ENCODE measurements at regions not wholly inside any gene's neighbourhood (a gene's known extent, or its start where the extent isn't known, plus 50 kb on each side); places are given as distances from the start of the nearest gene placed in this dataset.

DNA sequence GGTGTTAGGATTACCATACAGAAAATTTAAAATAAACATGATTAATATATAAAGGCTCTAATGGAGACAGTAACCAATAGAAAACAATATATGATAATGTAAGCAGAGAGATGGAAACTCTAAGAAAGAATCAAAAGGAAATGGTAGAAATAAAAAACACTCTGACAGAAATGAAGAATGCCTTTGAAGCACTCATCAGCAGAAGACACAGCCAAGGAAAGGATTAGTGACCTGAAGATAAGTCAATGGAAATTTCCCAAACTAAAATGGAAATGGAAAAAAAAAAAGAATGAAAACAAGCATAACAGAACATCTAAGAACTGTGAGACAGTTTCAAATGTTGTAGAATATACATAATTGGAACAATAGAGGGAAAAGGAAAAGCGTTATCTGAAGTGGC, 302.6 kb downstream of the DRD1 start:
- intact Hi-C loops (cut with DNase I) = no loop called here
- ATAC-seq (no peak), DNase-seq (ENCODE audit: missing footprints) (no peak)

DNA sequence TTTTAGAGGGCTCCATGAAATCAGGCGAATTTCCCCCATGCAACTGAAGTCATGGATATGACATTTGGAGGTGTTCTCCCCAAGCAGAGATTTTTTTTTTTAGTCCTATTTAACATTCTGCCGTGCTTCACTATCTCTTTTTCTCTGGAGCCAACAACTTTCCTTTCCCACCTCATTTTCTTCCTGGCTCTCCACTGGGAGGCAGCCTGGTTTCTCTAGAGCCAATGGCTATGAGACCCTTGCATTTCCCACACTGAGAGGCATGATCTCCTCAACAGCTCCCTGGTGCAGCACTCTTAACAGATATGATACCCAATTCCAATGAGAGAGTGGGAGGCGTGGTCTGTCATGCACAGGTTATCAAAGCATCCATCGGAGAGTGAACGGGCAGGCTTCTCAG, 310.8 kb downstream of the DRD1 start:
- ATAC-seq = no peak

DNA sequence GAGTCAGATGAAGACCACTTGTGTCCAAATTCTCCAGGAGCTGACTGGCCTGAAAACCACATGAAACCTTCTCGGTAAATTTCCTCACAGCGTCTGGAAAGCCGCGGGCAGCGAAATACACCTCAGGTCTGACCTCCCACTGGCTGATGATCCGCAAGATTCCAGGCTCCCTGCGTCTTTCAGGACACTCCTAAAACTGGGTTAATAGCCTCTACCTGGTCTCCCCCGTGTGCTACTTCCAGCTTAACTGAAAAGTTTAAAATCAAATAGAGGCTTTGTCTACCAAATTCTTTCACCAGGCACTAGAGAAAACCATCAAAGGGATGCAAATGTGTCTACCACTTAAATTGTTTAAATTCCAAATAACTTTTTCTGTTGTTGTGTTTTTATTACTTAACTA, 312.6 kb downstream of the DRD1 start:
- DNase-seq (ENCODE audit: missing footprints) (no peak), ATAC-seq (no peak)
- intact Hi-C loops (cut with DNase I) = no loop called here

More for the DNA sequence above, 310.8 kb downstream of the DRD1 start:
- no peak for DNase-seq (ENCODE audit: missing footprints)
- intact Hi-C loops (cut with DNase I) = no loop called here

DNA sequence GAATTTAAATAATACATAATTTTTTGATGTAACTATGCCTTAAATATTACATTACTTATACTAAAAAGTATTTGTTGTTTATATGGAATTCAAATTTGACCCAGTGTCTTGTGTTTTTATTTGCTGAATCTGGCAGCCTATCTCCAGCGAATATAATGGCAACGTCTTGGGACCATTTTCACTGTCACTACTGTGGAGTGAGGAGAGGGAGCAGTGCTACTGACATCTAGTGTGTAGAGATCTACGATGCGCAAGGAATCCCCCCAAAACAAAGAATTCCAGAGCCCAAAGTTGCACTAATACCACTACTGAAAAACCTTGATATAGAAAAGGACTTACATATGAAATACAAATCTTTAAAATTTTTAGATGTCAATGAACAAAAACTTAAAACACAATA, 314.4 kb downstream of the DRD1 start:
- intact Hi-C loops (cut with DNase I) = no loop called here
- DNase-seq (ENCODE audit: missing footprints) (no peak), ATAC-seq (no peak)

DNA sequence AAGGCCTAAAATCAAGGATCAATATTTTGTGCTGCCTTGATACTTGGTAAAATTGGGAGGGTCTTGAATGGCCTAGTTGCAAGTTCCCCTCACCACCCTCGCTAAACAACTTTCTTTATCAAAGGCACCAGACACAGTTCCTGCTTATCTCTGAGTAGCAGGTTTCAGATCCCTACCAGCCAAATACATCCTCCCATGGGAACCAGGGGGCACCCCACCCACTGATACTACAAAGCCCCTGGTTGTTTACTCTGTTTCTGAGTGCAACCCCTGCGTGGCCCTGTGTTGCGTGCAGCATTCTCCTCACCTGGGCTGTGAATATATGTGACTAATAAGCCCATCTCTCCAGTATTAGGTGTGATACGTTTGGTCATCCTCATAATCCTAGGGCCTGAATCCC, 314.9 kb downstream of the DRD1 start:
- DNase-seq (ENCODE audit: missing footprints) = no peak

DNA sequence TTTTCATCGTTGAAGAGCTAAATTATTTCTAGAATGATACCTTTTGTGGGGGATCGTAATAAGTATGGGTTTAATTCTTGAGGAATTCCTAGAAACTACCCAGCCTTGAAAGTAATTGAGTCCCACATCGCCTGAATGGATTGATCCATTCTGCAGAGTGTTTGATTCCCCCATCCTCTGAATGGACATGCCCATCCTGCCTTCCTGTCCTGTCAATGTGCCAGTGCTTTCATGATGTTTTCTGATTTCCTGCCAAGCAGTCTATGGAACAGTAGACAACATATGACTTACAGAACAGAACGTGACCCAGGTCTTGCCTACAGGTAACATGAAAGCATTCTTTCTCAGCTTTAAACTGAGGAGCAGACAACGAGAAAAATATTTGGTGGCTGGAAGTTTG, 319.2 kb downstream of the DRD1 start:
- intact Hi-C loops (cut with DNase I) = no loop called here
- DNase-seq (ENCODE audit: missing footprints) (no peak), ATAC-seq (no peak)

More for the DNA sequence above, 314.9 kb downstream of the DRD1 start:
- ATAC-seq = no peak
- intact Hi-C loops (cut with DNase I) = no loop called here

DNA sequence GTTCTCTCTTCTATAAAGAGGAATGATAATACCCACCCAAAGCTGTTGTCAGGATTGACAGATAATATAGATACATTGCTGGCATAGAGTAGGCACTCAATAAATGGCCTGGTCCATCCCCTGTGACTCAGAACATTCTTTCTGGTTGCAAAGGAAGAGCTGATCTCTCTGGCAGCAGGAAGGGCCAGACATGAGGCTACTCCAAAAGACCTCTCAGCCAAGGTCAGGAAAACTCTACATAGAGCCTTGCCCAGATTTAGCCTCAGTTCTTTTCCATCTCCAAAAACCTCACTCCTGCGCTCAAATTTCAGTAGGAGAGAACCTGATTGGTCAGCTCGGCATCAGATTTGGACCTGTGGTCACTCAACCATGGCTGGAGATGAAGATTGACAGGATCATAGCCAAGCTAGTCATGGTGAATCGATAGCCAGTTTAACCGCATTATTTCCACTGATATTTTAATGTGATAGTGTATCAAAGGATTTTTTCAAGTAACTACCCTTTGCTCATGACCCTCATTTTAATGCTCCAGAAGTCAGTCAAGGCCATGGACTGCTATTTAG, 319.6 kb downstream of the DRD1 start:
- intact Hi-C loops (cut with DNase I) = no loop called here
- ATAC-seq (no peak), DNase-seq (ENCODE audit: missing footprints) (no peak)

DNA sequence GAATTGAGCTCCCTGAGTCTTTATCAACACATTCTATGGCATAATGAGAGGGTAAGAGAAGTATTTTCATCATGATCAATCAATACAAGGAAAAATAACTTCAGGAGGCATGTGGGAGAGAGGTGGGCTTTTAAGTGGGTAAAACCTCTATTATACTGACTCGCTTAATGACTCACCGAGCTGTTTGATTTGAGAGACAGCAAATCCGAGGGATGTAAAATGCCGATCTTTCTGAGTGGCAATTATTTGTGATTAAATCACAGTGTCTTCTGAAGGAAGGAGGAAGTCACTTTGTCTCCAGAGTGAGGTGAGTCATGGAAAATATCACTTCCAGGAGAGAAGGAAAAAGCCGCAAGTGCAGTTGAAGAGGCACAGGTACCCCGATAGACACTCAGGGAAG, 320.4 kb downstream of the DRD1 start:
- ATAC-seq (no peak), DNase-seq (ENCODE audit: missing footprints) (no peak)
- intact Hi-C loops (cut with DNase I) = no loop called here

DNA sequence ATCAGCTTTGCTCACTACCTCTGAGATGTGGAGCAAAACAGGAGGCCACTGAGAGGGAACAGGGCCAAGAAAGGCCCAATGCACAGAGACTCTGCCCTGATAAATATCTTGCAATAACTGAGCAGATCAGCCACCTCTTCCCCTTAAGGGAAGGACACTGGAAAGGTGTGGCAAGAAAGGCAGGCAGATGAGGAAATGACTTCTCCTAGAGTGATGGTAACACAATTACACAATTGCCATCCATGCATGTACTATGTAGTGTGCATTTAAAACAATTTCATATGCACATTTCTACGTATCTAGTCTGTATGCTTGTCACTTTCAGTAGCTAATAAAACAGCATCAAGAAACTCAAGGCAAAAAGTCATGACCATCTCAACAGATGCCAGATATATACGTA, 322.5 kb downstream of the DRD1 start:
- no peak for DNase-seq (ENCODE audit: missing footprints)
- no peak for ATAC-seq
- intact Hi-C loops (cut with DNase I) = no loop called here

DNA sequence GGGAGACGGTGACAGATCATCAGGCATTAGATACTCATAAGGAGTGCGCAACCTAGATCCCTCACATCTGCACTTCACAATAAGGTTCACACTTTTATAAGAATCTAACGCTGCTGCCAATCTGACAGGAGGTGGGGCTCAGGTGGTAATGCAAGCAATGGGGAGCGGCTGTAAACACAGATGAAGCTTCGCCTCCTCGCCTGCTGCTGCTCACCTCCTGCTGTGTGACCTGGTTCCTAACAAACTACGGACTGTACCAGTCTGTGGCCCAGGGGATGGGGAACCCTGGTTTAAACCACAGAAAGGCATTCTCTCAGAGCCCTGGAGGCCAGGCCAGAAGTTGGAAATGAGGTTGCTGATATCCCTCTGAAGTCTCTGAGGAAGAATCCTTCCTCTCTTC, 323.6 kb downstream of the DRD1 start:
- intact Hi-C loops (cut with DNase I) = no loop called here
- no peak for ATAC-seq

DNA sequence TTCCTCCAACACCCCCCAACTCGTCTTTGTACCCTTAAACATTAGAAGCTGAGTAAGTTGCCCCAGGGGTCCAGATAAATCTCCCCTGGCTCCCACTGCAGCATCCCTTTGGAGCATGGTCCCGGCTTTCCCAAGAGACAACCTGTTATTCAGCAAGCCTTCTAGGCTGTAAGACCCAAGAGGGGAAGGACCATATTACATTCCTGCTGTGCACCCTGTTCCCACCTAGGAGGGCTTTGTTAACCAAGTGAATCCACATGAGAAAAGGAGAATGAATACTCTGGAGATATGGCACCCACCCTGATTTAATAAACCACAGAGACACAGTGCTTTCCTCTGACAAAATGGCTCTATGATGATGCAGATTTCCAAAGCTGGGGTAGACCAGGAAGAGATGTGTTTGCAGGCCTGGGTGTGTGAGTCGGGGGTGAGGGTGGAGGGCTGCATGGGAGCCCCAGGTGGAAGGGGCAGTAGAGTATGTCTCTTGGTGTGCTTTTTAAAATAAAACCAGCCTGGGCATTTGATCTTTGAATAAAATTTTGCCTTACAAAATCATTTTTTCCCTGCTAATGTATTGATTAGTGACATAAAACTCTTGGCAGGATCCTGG, 325.2 kb downstream of the DRD1 start:
- intact Hi-C loops (cut with DNase I) = no loop called here
- ATAC-seq (no peak), DNase-seq (ENCODE audit: missing footprints) (no peak)

More for the DNA sequence above, 323.6 kb downstream of the DRD1 start:
- DNase-seq (ENCODE audit: missing footprints) = no peak

DNA sequence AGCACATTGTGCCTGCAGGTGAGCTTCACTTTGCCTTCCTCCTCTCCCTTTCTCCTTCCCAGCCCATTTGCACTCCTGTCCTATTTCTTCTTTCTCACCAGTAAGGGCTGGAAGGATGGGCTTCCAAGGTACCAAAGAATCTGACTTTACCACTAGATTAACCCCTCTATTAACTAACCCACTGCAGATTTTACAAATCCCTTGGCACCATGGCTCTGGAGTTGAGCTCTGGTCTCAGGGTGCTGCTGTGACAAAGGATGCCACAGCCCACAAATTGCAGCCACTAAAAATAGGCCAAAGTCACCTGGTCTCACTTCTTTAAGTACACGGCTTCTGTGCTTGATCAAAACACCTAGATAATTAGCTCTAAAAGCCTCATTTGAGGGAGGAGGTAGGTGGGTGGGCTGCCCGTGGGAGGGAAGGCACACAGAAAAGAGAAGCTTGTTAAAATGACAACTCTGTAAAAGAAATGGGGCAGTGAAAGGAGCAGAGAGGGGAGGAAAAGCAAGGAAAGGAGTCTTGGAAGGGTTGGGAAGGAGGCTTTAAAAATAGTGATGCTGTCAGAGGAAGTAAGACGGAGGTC, 327.4 kb downstream of the DRD1 start:
- intact Hi-C loops (cut with DNase I) = no loop called here
- DNase-seq (ENCODE audit: missing footprints) (no peak), ATAC-seq (no peak)

DNA sequence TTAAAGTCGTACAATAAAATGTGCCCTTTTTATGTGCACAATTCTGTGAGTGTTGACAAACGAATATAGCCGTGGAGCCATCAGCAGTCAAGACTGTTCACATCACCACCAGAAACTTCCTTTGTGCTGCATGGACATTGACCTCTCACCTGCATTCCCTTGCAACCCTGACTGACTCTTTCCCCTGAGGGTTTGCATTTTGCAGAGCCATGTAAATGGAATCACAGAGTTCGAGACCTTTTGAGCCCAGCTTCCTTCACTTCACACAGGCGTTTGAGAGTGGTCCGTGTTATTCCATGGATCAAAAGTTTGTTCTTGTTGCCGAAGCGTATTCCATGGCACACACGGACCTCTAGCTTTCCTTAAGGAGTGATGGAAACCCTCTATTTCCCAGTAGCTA, 328.2 kb downstream of the DRD1 start:
- intact Hi-C loops (cut with DNase I) = no loop called here
- ATAC-seq = no peak
- DNase-seq (ENCODE audit: missing footprints) = no peak

DNA sequence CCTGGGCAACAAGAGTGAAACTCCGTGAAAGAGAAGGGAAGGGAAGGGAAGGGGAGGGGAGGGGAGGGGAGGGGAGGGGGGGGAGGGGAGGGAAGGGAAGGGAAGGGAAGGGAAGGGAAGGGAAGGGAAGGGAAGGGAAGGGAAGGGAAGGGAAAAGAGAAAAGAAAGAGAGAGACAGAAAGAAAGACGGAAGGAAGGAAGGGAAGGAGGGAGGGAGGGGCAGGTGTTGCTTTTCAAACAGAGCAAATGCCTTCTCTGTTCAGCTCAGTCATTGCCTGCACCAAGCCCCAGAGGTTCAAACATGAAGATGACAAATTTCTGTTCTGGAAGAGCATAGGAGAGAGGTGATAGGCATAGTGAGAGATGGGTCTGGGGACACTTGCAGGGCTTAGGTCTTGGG, 330.0 kb downstream of the DRD1 start:
- DNase-seq (ENCODE audit: missing footprints) (no peak), ATAC-seq (no peak)
- intact Hi-C loops (cut with DNase I) = no loop called here

DNA sequence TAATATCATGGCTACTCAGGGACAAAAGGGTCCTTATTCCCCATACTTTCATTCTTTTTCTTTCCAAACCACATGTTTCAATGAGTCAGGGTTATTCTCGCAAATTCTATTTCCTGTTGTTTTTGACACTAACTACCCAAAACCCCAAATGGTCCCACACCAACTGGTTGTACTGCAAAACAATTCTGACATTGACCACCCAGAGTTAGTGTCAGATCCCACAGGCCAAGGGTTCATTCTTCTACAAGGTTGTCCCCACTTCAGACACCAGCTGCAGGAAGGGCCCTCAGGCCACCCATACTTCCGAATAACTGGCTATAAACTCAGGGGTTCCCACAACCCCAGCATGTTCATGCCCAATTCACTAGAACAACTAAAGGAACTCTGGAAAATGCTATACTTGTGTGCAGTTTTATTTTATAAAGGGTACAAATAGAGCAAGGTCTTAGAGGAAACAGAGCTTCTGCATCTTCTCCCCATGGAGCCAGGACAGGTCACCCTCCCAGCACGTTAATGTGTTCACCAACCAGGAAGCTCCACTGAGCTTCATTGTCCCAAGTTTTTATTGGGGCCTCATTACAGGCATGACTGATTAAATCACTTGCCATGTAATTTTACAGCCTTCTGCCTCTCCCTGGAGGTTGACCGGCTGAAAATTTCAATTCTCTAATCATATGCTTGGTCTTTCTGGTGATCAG, 334.8 kb downstream of the DRD1 start:
- ATAC-seq (no peak), DNase-seq (ENCODE audit: missing footprints) (no peak)
- intact Hi-C loops (cut with DNase I) = no loop called here

DNA sequence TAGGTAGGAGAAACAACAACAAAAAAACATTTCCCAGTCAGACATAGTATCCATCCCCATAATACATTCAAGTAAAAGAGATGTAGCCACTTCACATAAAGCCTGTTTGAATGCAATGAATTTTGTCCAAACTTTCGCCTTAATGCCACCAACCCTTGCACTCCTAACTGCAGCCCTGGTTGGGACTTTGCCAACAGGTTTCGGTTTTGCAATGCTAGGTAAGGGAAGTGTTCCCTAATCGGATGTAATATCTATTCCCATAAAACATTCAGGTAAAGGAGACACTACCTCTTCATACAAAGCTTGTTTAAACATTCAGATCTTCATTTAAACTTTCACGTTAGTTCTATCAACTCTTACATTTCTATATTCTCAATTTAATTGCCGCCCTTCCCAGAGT, 336.1 kb downstream of the DRD1 start:
- intact Hi-C loops (cut with DNase I) = no loop called here
- no peak for ATAC-seq

DNA sequence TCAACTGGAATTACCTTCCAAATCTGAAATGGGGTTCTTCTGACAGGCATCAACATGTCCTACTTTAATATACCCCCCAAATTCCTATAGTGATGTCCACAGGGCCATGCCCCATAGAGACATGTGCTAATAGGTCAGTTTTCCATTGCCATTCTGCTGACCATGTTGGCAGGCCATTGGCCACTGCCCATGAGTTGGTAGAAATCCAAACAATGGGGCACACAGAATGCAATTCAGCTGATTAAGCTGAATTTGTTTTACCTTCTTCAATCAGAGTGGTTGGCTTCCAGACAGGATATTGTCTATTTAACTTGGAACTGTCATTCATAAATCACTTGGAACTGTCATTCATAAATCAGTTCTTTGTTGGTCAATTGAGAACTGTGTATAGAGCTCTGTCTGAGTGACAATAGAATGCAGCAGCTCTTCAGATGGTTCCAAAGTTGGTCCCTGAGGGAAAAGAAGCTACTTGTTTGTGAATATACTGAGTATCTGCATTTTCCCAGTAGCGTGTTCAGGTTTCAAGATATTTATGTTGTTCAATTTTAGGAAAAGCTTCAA, 336.9 kb downstream of the DRD1 start:
- DNase-seq (ENCODE audit: missing footprints) (no peak), ATAC-seq (no peak)
- intact Hi-C loops (cut with DNase I) = no loop called here

More for the DNA sequence above, 336.1 kb downstream of the DRD1 start:
- no peak for DNase-seq (ENCODE audit: missing footprints)

DNA sequence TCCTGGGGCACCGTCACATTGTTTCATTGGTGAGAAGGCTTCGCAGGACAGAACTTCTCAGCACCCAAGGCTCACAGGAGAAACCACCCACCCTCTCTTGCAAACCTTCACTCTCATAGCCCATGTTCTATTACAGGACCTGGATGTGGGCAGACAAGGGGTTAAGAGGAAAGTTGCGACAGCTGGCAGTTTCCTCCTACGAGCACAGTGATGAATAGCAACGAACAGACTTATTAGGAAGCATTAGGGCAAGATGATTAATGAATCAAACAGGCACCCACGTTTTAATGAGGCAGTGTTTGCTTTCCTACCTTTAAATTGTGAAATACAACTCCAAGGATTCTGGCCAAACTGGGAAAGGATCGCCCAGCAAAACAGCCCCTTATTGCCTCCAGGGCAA, 339.3 kb downstream of the DRD1 start:
- intact Hi-C loops (cut with DNase I) = no loop called here
- ATAC-seq (no peak), DNase-seq (ENCODE audit: missing footprints) (no peak)

DNA sequence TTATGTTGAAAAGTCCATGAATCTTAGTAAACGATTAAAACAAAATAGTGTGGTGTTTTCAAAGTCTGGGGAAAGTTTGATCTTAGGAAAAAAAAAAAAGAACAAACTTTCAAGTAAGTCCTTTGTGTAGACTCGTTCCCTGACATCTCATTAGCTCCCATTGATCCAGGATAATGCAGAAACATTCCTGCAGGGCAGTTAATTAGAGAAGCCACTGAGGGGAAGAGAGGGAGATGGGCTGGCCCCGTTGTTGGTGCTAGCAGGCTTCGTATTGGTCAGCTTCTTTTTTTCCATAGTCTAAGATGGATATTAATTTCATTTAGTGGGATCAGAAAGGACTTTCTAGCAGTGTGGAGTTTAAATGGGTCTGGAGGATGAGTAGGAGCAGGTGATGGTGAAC, 340.2 kb downstream of the DRD1 start:
- intact Hi-C loops (cut with DNase I) = no loop called here
- DNase-seq (ENCODE audit: missing footprints) (no peak), ATAC-seq (no peak)

DNA sequence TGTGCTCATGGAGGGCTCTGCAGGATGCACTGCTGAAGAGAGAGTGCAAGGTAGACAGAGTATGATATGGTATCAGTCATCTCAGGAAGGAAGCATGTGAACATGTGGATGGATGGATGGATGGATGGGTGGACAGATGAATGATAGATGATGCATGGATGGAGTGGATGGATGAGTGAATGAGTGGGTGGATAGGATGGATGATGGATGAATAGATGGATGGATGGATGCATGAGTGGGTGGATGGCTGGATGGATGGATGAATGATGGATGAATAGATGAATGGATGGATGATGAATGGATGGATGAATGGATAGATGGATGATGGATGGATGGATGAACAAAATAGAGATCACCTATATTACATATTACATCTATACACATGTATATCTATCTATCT, 341.3 kb downstream of the DRD1 start:
- intact Hi-C loops (cut with DNase I) = no loop called here
- no peak for ATAC-seq
- DNase-seq (ENCODE audit: missing footprints) = no peak

Measured in Right ventricle myocardium inferior (tissue), 1 donor.